ENCODE measurements at regions not wholly inside any gene's neighbourhood (a gene's known extent, or its start where the extent isn't known, plus 50 kb on each side); places are given as distances from the start of the nearest gene placed in this dataset.

DNA sequence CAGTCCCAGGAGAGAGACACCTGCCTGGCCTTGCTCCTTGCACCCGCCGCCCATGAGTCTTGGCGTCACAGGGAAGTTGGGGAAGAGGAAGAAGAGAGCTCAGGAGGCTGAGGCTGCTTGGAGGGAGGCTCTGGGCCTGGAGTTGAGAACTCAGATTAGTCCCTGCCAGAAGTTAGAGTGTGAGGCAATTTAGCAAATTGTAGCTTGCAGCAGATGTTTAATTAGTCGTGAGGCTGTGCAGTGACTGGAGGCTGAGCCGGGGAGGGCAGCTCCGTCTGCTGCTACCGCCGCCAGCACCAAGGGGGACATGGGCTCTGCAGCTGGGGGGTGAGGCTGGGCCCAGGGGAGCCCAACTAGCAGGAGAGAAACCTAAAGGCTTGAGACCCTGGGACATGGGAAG lies 738.3 kb upstream of the EEF2KMT start:
- Mint-ChIP-seq H3K27ac (no peak overlapping the region), H3K36me3 (no peaks in the 10 kb centered on the region), H3K4me3 (no peak overlapping the region), H3K4me1 (ENCODE audit: unreplicated experiment) (no peaks in the 10 kb centered on the region), H3K9me3 (no peaks in the 10 kb centered on the region), H3K27me3 (peaks cover 13% of the 10 kb centered on the region)
- DNase-seq (ENCODE audit: extremely low spot score, unreplicated experiment), result no peak
- TF ChIP-seq CTCF (conservative IDR thresholded peaks at IDR 0.05), result no peak

GRCh38 chr16:5826332-5826731 lies 728.7 kb upstream of the EEF2KMT start:
- no peak for DNase-seq (ENCODE audit: extremely low spot score, unreplicated experiment)
- Mint-ChIP-seq H3K27me3 (peaks cover 10% of the 10 kb centered on the region), H3K27ac (no peak overlapping the region), H3K36me3 (no peaks in the 10 kb centered on the region), H3K9me3 (no peaks in the 10 kb centered on the region), H3K4me1 (ENCODE audit: unreplicated experiment) (no peaks in the 10 kb centered on the region), H3K4me3 (no peak overlapping the region)
- TF ChIP-seq CTCF (conservative IDR thresholded peaks at IDR 0.05), result no peak

GRCh38 chr16:5820472-5820871 lies 722.9 kb upstream of the EEF2KMT start:
- no peaks in the 10 kb centered on the region for H3K4me1 Mint-ChIP-seq (ENCODE audit: unreplicated experiment)
- no peaks in the 10 kb centered on the region for H3K36me3 Mint-ChIP-seq
- H3K27me3 Mint-ChIP-seq, result peaks cover 9% of the 10 kb centered on the region
- no peak overlapping the region for H3K4me3 Mint-ChIP-seq
- no peaks in the 10 kb centered on the region for H3K9me3 Mint-ChIP-seq
- TF ChIP-seq CTCF (conservative IDR thresholded peaks at IDR 0.05), result no peak
- no peak for DNase-seq (ENCODE audit: extremely low spot score, unreplicated experiment)
- H3K27ac Mint-ChIP-seq, result no peak overlapping the region

GRCh38 chr16:5815570-5816237 lies 718.1 kb upstream of the EEF2KMT start:
- Mint-ChIP-seq H3K27me3 (peaks cover 9% of the 10 kb centered on the region), H3K36me3 (no peaks in the 10 kb centered on the region), H3K9me3 (no peaks in the 10 kb centered on the region), H3K27ac (no peak overlapping the region), H3K4me3 (no peak overlapping the region), H3K4me1 (ENCODE audit: unreplicated experiment) (no peaks in the 10 kb centered on the region)
- DNase-seq (ENCODE audit: extremely low spot score, unreplicated experiment), result no peak
- TF ChIP-seq CTCF (conservative IDR thresholded peaks at IDR 0.05), result no peak

GRCh38 chr16:5801396-5801795 lies 703.8 kb upstream of the EEF2KMT start:
- Mint-ChIP-seq H3K9me3 (peaks cover 6% of the 10 kb centered on the region), H3K27me3 (peaks cover 9% of the 10 kb centered on the region), H3K27ac (no peak overlapping the region), H3K4me3 (no peak overlapping the region), H3K4me1 (ENCODE audit: unreplicated experiment) (no peaks in the 10 kb centered on the region), H3K36me3 (no peaks in the 10 kb centered on the region)
- TF ChIP-seq CTCF (conservative IDR thresholded peaks at IDR 0.05), result no peak
- no peak for DNase-seq (ENCODE audit: extremely low spot score, unreplicated experiment)

DNA sequence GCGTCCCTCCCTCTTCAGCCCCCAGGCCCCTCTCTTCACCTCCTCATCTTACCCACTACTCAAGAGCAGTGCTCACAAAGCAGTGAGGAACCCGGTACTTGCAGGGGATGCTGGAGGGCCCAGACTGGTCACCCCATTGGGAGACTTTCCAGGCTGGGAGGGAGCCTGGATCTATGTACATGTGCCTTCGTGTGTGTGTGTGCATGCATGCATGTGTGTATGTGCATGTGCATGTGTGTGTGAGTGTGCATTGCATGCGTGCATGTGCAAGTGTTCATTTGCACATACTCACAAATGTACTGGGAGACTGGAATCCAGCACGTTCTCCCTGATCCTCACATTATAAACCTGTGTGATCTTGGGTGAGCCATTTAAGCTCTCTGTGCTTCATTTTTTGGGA lies 696.0 kb upstream of the EEF2KMT start:
- no peaks in the 10 kb centered on the region for H3K4me1 Mint-ChIP-seq (ENCODE audit: unreplicated experiment)
- H3K4me3 Mint-ChIP-seq, result no peak overlapping the region
- H3K9me3 Mint-ChIP-seq, result peaks cover 5% of the 10 kb centered on the region
- H3K36me3 Mint-ChIP-seq, result no peaks in the 10 kb centered on the region
- no peak for DNase-seq (ENCODE audit: extremely low spot score, unreplicated experiment)
- no peak for TF ChIP-seq CTCF (conservative IDR thresholded peaks at IDR 0.05)
- no peak overlapping the region for H3K27ac Mint-ChIP-seq
- peaks cover 20% of the 10 kb centered on the region for H3K27me3 Mint-ChIP-seq
